GF-D8 (cell line): ENCODE measurements at regions not wholly inside any gene's neighbourhood (a gene's known extent, or its start where the extent isn't known, plus 50 kb on each side); places are given as distances from the start of the nearest gene placed in this dataset.

Experiments used
- DNase-seq: peaks from one replicate; lab custom pipeline; 2025; lab: John Stamatoyannopoulos, UW

DNA sequence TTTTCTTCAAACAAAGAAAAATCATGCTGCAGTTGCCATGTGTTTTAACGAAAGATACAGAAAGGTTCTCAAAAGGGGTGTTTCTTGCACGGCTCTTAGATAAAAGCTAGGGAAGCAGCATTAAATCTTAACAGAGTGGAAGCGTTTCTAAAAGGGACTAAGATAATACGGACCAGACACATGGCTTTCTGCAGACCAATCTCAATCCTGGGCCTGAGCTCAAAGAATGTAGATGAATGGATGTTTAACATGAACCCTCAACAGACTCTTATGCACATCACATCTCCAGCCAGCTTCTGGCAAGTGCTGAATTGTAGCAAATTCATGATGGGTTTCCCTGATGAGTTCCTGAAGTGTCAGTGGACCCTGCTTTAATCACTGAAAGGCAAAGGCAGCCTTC is 80.2 kb upstream of the COX10 start:
- no peak for DNase-seq

DNA sequence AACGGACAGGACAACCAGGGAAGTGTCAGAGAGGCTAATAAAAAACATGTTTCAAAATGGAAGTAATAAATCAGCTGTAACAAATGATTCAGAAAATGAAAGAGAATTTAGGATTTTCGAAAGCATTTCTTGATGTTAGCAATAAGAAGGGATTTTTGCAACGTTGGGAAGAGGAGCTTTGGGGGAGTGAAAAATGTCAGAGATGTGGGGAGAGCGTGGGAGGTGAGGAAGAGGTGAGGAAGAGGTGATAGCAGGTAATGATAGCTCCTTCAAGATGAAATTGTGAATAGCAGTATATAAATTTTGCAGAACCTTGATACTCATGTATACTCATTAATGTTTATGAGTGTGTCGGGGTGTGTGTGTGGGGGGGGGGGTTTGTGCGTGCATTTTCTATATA is 76.2 kb upstream of the COX10 start:
- DNase-seq: no peak

DNA sequence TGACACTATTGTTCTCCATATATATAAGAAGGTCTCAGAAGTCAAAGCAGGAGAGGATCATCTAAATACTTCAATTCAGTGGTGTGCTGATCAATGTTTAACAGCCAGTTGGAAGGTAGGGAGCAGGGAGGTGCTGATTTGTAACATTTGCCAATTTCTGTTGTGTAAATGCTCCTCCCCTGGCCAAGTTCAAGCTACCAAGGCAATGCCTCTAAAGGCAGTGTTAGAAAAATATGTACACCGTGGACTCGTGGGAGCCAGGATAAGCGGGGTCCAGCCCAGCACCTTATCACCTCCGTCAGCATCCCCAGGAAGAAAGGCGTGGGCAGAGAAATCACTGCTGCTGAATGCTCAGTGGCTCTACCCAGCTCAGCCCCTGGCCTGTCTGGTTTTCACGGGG is 75.3 kb upstream of the COX10 start:
- no peak for DNase-seq

DNA sequence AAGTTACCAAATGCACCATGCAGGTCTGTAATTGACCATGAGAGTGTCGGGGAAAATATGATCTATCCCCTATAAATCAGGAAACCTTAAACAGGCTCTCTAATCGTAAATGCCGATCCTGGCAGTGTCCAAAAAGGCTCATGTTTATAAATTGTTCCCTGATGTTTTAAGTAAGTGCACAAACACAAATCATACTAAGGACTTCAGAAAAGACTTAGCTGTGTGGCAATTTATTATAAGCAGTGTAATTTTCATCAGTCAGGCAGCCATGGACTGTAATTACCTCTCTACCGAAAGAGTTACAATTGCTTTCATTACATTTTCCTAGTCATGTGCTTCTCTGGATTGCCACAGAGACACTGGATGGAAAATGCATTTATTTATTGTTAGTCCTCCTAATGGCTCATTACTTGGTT is 73.4 kb upstream of the COX10 start:
- DNase-seq: no peak

DNA sequence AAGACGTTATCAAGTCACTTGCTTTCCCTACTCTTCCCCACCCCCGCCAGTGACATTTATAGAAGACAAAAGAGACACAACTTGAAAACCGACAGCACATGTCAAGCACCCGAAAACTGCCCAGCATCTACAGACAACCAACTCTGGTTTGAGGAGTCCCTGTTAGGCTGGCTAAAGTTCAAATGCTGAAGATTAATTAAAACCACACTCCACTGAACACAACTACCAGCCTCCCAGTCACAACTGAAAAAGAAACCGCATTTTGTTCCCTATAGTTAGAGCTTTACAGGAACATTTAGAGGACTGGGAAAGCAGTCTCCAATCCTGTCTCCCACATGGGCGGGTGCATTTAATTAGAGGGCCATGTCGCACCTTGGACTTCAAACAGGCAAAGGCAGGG is 73.0 kb upstream of the COX10 start:
- no peak for DNase-seq

DNA sequence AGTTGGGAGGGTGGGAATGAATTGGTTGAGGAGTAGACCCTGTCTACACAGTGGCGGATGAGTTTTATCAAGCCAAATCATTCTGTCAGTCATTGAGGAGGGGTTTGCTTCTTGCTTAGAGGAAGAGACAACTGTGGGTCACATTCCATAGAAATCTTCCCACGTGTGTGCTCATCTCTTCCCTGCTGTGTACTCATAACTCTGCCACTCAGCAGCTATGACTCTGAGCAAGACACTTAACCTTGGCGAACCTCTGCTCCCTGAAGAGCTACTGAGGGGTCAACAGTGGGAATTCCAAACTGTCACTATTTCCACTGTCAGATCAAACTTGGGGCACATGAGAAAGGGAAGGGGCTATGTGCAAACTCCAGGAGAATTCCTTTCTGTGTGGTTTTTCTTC is 72.6 kb upstream of the COX10 start:
- no peak for DNase-seq

DNA sequence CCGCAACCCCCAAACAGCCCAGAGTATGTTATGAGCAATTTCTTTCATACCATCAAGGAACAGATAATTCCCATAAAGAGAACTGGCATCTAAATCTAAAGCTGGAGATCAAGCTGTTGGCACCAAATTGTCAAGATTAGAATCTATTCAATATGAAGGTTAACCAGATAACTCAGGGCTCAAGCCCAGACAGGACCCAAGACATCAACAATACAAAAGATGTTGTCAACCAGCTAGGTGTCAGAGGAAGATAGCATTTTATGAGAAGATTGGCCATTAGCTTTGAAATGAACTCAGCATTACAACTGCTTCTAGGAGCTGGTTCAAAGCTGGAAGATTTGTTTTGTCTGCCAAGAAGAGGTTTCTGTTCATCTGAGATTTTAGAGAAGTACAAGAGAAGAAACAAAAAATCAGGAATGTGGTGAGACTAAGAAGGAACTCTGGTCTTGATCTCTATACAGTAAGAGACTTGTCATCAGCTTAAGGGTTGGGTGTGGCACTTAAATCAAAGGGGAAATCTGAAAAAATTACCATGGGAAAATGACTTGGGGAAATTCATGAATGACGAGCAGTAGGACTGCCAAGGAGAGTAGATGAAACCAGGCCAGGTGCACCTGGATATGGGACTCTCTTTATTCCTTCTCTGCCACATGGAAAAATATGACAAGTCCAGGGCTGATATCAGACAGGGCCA is 64.2 kb upstream of the COX10 start:
- DNase-seq: no peak

DNA sequence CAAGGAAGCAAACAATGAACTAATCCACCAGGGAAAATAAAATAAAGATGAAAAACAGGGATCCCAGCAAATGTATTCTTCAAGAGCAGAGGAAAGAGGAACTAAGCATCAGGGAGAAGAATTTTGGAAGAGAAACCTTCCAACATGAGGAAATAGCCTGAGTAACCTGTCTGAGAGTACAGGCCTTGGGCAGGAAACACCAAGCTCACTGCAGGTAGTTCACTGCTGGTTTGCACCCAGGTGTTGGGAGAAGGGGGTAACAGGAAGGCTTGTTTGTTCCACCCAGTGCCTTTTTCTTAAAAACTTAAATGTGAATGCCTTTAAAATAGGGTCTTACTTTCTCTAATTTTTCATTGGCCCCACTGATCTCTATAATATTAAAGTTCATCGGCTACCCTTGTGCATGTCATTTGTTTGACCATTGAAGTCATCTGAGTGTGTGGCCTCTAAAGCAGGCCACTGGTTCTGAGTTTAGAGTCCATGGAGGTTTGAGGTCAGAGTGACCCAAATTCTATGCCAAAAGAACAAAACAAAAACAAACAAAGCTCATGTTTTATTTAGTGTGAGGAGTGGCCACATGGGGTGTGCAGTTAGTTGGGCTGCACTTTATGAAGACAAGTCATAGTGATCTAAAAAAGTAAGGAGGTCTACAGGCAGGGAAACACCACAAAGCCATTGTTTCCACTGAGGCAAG is 62.9 kb upstream of the COX10 start:
- DNase-seq: no peak

DNA sequence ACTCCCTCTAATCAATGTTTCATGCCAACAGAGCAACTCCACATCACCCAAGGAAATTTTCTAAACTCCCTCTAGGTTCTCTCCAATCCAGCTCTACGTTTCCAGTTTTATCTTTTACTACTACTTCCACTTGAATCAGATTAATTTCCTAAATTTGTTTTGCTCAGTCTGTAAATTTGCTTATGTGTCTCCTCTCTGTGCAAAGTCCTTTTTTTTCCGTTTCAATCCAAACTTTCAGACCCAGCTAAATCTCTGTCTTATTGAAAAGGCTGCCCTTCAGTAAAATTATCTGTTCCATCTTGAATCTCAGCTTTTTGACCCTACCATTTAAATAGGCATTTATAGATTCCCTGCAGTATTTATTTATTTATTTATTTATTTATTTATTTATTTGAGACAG is 61.4 kb upstream of the COX10 start:
- no peak for DNase-seq

DNA sequence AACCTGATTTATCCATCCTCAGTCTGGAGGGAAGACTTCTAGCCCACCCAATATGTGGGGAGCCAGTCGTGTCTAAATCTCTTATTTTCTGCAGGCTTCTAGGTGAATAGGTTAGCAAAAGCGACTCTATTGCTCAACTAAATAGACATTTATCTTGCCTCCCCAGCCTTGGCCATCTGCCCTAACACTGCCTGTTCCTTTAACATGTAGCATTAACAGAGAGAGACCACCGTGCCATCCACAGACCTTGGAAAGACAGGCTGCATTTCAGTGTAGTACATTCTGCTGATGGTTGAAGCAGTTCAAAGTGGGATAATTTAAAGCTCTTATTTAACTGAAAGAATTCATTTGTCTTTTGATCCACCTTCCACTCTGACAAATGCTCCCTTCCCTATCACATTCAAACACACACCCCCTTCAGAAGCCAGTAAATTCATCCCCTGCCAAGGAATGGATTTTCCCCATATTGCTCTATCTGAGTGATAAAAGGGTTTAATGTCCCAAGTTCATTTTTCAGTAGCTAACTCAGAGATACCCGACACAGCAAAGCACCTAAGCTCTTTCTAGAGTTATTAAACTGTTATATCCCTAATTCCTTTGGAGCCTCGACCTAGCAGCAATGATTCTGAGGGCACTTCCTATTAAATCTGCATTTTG is 58.1 kb upstream of the COX10 start:
- DNase-seq: no peak

DNA sequence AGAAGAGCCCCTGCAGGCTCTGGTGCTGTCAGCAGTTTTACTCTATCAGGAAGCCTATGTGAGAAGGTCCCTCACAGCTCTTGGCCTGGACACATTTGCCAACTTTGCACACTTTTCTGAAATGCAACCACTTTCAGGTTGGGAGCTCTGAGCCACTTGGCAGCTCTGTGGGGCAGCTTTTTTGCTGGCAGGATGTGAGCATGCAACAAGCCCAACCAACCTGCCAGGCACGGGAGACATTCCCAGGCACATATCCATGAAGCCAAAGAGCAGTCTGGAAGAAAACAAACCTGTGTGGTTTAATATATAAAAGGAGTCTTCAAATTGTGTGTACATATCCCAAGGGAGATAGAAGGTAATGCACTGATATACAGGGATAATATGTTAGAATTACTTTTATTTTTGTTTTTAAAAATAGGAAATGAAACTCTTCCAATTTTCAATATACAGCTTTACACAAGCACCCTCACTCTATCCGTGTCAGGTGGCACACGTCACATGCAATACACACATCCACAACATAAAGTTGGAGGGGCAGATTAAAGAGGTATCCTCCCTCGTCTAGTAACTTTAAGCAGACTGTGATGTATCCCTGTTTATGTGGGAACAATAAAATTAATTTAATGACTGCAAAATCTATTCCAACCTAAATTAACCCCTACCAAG is 57.4 kb upstream of the COX10 start:
- DNase-seq: no peak

DNA sequence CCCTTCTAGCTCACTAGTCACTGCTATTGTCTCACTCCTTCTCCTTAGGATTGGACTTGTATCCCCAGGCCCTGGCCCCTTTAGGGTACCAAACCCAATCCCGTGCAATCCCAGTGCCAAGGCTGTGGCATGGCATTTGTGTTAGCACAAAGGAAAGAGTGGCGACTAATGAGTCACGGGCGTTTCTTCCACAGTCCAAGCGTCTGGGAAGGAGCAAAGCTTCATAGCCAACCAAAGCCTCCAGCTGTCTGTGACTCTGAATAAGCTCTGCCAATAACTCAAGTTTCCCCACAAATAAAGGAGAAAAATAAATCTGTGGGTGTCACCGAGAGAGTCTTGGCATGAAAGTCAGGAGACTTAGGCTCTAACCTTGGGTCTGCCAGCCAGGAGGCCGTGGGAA is 54.6 kb upstream of the COX10 start:
- DNase-seq: no peak

DNA sequence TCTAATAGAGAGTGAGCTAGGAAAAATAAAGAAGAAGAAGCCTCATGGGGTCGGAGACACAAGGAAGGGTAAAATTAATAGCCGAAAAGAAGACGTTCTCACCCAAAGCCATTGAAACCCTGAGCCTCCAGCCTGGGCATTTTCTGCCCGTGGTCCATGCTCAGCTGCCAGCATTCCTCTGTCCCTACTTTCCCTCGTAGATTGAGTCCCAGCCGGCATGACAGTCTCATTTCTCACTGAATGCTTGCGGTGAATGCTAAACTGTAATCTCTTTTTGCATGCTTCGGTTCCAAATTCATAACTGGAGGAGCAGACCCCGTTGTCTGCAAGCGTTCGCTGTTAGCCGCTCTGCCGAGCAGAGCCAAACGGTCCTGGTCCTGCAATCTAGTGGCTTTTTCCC is 54.0 kb upstream of the COX10 start:
- no peak for DNase-seq

DNA sequence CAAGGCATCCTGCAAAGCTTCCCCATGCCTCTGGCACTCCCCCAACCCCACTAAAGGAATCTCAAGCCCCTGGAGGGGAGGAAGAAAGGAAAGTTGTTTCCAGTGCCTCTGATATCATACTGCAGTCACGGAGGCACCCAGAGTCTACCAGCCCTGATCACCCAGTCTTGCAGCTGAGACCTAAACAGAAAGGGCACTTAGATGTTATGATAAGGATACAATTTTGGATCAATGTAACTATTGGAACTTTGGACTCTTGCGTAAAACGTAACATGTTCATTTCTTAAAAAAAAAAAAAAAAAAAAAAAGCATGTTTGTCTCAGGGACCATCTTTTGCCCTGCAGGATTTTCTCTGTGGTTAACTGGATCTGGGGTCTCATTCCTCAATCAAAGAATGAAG is 52.4 kb upstream of the COX10 start:
- no peak for DNase-seq

DNA sequence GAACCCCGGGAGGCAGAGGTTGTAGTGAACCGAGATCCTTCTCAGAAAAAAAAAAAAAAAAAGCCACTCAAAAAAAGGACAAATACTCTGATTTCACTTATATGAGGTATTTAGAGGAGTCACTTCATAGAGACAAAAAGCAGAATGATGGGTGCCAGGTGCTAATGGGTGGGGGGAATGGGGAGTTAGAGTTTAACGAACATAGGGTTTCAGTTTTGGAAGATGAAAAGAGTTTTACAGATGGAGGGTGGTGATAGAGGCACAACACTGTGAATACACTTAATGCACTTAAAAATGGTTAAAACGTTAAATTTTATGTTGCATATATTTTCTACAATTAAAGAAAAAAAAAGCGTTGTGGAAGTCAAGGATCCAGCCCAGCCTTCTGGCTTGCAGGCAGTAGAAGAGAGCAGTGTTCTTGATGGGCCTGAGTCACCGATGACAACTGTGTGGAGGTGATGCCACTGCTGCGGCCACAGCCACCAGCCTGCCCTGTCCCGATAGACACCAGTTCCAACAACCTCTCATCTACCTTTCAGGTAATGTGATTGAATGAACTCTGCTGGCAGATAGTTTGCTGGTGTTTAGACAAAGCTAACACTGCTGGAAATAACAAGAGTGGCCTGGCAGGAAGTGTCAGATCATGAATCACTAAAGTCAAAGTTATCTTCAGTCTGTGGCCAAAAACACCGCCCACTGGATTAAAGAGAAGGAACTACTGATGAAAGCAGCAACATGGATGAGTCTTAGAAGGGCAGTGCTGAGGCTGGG is 49.9 kb upstream of the COX10 start:
- DNase-seq: no peak
